RWPE2 (cell line): ENCODE measurements at regions not wholly inside any gene's neighbourhood (a gene's known extent, or its start where the extent isn't known, plus 50 kb on each side); places are given as distances from the start of the nearest gene placed in this dataset.

Experiments used
- ATAC-seq: fragments of 200-7000 bp; cut with Tn5 transposase; 3 replicates; pipeline ENCODE4 v1.9.1; 2021; ENCODE audit warnings: low read depth
- DNase-seq: peaks from one replicate; pipeline ENCODE4 v3.0.0-alpha.2; 2020; ENCODE audit warnings: low spot score
- H3K27ac ChIP-seq: fragments of 450-650 bp; 2 replicates; pipeline ENCODE4 v1.5.1; 2017; ENCODE audit warnings: mild to moderate bottlenecking; ENCODE audit not compliant: poor library complexity, severe bottlenecking
- H3K27me3 ChIP-seq: fragments of 250-450 bp; sonication (Bioruptor Pico); 2 replicates; pipeline ENCODE4 v1.5.1; 2021; ENCODE audit warnings: mild to moderate bottlenecking, moderate library complexity; ENCODE audit not compliant: insufficient read depth, poor library complexity, severe bottlenecking
- H3K36me3 ChIP-seq: fragments of 250-450 bp; sonication (Bioruptor Pico); 2 replicates; pipeline ENCODE4 v1.5.1; 2020; ENCODE audit warnings: low read depth, mild to moderate bottlenecking, moderate library complexity
- H3K4me1 ChIP-seq: fragments of 250-450 bp; sonication (Bioruptor Pico); 2 replicates; pipeline ENCODE4 v1.5.1; 2021; ENCODE audit warnings: mild to moderate bottlenecking, moderate library complexity; ENCODE audit not compliant: insufficient read depth, poor library complexity, severe bottlenecking
- H3K4me3 ChIP-seq: fragments of 250-450 bp; sonication (Bioruptor Pico); 2 replicates; pipeline ENCODE4 v1.5.1; 2021; ENCODE audit warnings: mild to moderate bottlenecking, moderate library complexity; ENCODE audit not compliant: severe bottlenecking
- H3K9me3 ChIP-seq: fragments of 250-450 bp; sonication (Bioruptor Pico); 2 replicates; pipeline ENCODE4 v1.5.1; 2021; ENCODE audit warnings: mild to moderate bottlenecking, moderate library complexity; ENCODE audit not compliant: severe bottlenecking
- CTCF ChIP-seq: fragments of 450-650 bp; IDR thresholded peaks from one replicate; pipeline ENCODE4 v1.5.1; 2017; ENCODE audit warnings: mild to moderate bottlenecking, moderate library complexity; ENCODE audit not compliant: poor library complexity, severe bottlenecking

GRCh38 chr6:165762876-165763275 lies 99.8 kb upstream of the PDE10A start:
- H3K4me3 ChIP-seq = no peak overlapping the region
- DNase-seq = no peak
- no peaks in the 10 kb centered on the region for H3K36me3 ChIP-seq
- no peak for TF ChIP-seq CTCF
- H3K27ac ChIP-seq = no peak overlapping the region
- no peak for ATAC-seq
- H3K9me3 ChIP-seq = no peaks in the 10 kb centered on the region
- peaks cover 14% of the 10 kb centered on the region for H3K4me1 ChIP-seq
- H3K27me3 ChIP-seq = no peaks in the 10 kb centered on the region

GRCh38 chr6:165762125-165762524 lies 99.1 kb upstream of the PDE10A start:
- TF ChIP-seq CTCF = no peak
- Histone ChIP-seq H3K4me1 (peaks cover 10% of the 10 kb centered on the region), H3K27me3 (no peaks in the 10 kb centered on the region), H3K4me3 (no peak overlapping the region), H3K27ac (no peak overlapping the region), H3K9me3 (no peaks in the 10 kb centered on the region), H3K36me3 (no peaks in the 10 kb centered on the region)
- DNase-seq = no peak
- ATAC-seq = no peak

DNA sequence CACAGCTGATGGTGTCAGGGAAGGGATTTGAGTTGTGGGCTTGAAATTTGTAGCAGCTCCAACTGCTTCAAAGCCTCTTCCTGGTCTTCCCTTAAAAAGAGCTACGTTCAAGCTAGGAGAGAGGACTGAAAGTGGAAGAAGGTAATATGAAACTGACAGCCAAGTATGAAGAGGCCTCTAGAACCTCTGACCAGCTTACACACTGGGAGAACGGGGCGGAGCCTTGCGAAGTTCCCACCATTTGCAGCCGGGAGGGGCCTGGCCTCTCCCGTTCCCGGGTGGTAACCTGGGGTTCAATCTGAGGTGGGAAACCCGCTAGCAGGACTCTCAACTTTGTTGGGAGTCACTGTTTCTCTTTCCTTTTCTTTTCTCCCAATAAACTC lies 97.8 kb upstream of the PDE10A start:
- DNase-seq (no peak), ATAC-seq (no peak)
- H3K4me3 ChIP-seq = no peak overlapping the region
- no peaks in the 10 kb centered on the region for H3K4me1 ChIP-seq
- no peak for TF ChIP-seq CTCF
- H3K9me3 ChIP-seq = no peaks in the 10 kb centered on the region
- no peaks in the 10 kb centered on the region for H3K27me3 ChIP-seq
- H3K36me3 ChIP-seq = no peaks in the 10 kb centered on the region
- no peak overlapping the region for H3K27ac ChIP-seq

DNA sequence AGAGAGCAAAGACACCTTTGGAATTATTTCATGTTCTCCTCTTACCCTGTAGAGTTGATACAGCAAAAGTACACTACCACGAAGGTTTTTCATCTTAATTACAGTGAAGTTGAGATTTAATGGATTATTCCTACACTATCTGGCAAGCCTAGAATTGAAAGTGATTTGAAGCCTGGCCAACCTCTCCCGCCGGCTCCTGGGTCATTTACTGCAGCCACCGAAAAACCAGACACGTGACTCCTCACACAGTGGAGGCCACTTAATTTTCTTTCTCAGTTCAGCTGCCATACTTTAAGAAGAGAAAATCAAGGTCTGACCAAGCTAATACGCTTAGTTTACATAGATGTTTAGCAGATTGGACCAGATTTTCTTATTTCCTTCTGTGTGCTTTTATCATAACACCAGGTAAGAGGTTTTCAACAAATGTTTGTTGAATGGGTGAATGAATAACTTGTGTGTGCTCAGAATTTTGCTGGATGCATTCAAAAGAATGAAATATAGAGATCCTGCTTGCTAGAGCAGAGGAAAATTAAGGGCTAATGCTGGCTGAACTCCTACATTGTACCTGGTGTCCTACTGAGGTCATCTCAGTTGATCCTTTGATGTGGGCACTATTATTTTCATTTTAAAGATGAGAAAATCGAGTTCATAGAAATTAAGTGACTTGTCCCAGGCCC lies 97.2 kb upstream of the PDE10A start:
- Histone ChIP-seq H3K27ac (no peak overlapping the region), H3K4me3 (no peak overlapping the region), H3K27me3 (no peaks in the 10 kb centered on the region), H3K9me3 (no peaks in the 10 kb centered on the region), H3K36me3 (no peaks in the 10 kb centered on the region), H3K4me1 (no peaks in the 10 kb centered on the region)
- DNase-seq = no peak
- TF ChIP-seq CTCF = no peak
- ATAC-seq = no peak

- Histone ChIP-seq H3K9me3 (no peaks in the 10 kb centered on the region), H3K4me3 (no peak overlapping the region), H3K36me3 (no peaks in the 10 kb centered on the region), H3K27me3 (no peaks in the 10 kb centered on the region), H3K27ac (no peak overlapping the region), H3K4me1 (no peaks in the 10 kb centered on the region)
- ATAC-seq (no peak), DNase-seq (no peak)
- TF ChIP-seq CTCF = no peak
Observed at GRCh38 chr6:165758441-165758840, 95.4 kb upstream of the PDE10A start.
